HEK293 (cell line): ENCODE measurements at regions not wholly inside any gene's neighbourhood (a gene's known extent, or its start where the extent isn't known, plus 50 kb on each side); places are given as distances from the start of the nearest gene placed in this dataset.

Experiments used
- CTCF ChIA-PET: fragments of 350-600 bp; formaldehyde crosslinking; extraction: SDS; loops from one replicate; lab custom pipeline; 2021; ENCODE audit warnings: antibody characterized with exemption; lab: Yijun Ruan, JAX
- POLR2A ChIA-PET: fragments of 300-600 bp; formaldehyde crosslinking; extraction: SDS; loops from one replicate; lab custom pipeline; 2020; ENCODE audit warnings: antibody characterized with exemption, inconsistent platforms; lab: Yijun Ruan, JAX
- H3K27ac ChIP-seq: fragments of 200-500 bp; sonication (Bioruptor generic); 2 replicates; pipeline ENCODE4 v1.5.1; 2014; ENCODE audit warnings: low read depth, low read length, control low read depth, inconsistent platforms; ENCODE audit errors: extremely low read depth
- H3K36me3 ChIP-seq, 2 experiments: fragments of 200-500 bp in 1 of 2; sonication (Bioruptor generic) in 1 of 2; 1 replicate in 1 of 2; 2 replicates in 1 of 2; pipeline ENCODE4 v1.5.1; 2014 to 2017; ENCODE audit warnings: inconsistent platforms in 2 of 2, low read length in 2 of 2; ENCODE audit not compliant: control insufficient read depth in 2 of 2, insufficient read depth in 1 of 2
- H3K4me1 ChIP-seq: fragments of 200-500 bp; sonication (Bioruptor generic); 2 replicates; pipeline ENCODE4 v1.5.1; 2014; ENCODE audit warnings: mild to moderate bottlenecking, low read length, inconsistent platforms; ENCODE audit not compliant: control insufficient read depth, insufficient read depth
- H3K4me3 ChIP-seq: 2 replicates; pipeline ENCODE4 v1.5.1; 2011; ENCODE audit warnings: low read depth, mild to moderate bottlenecking, control low read depth, low read length, moderate library complexity
- H3K9me3 ChIP-seq: fragments of 200-500 bp; sonication (Bioruptor generic); 2 replicates; pipeline ENCODE4 v1.5.1; 2014; ENCODE audit warnings: low read depth, low read length, inconsistent platforms; ENCODE audit not compliant: control insufficient read depth, insufficient read depth
- EGR2 ChIP-seq: fragments of 450-650 bp; formaldehyde crosslinking; IDR thresholded peaks from 2 replicates; pipeline ENCODE4 v1.5.1; 2016; ENCODE audit warnings: low read depth, missing biosample characterization, missing genetic modification characterization
- HOXC10 ChIP-seq: sonication (generic); formaldehyde crosslinking; IDR thresholded peaks from 2 replicates; pipeline ENCODE4 v1.8.1; 2023; ENCODE audit warnings: mild to moderate bottlenecking, missing genetic modification reagents
- KLF7 ChIP-seq: fragments of 450-650 bp; formaldehyde crosslinking; IDR thresholded peaks from 2 replicates; pipeline ENCODE4 v1.5.1; 2016; ENCODE audit warnings: missing biosample characterization, missing genetic modification characterization, borderline replicate concordance
- PRDM4 ChIP-seq: fragments of 450-650 bp; formaldehyde crosslinking; IDR thresholded peaks from 2 replicates; pipeline ENCODE4 v1.5.1; 2017; ENCODE audit warnings: missing biosample characterization, missing genetic modification characterization
- SETDB1 ChIP-seq: IDR thresholded peaks from one replicate; pipeline ENCODE4 v1.6.1; 2017; ENCODE audit warnings: mild to moderate bottlenecking, low read length, moderate library complexity, mixed read lengths; ENCODE audit not compliant: insufficient read length
- TRIM28 ChIP-seq: IDR thresholded peaks from 2 replicates; pipeline ENCODE4 v1.6.1; 2011; ENCODE audit warnings: low read length, control low read depth, borderline replicate concordance
- ZNF202 ChIP-seq: fragments of 450-650 bp; formaldehyde crosslinking; IDR thresholded peaks from 2 replicates; pipeline ENCODE4 v1.5.1; 2016; ENCODE audit warnings: missing biosample characterization, missing genetic modification characterization, borderline replicate concordance
- ZNF280C ChIP-seq: fragments of 450-650 bp; formaldehyde crosslinking; IDR thresholded peaks from 2 replicates; pipeline ENCODE4 v1.5.1; 2016; ENCODE audit warnings: missing biosample characterization, missing genetic modification characterization
- ZNF350 ChIP-seq: fragments of 450-650 bp; formaldehyde crosslinking; IDR thresholded peaks from 2 replicates; pipeline ENCODE4 v1.5.0; 2017; ENCODE audit warnings: missing biosample characterization, mild to moderate bottlenecking, missing genetic modification characterization
- ZNF37A ChIP-seq: fragments of 450-650 bp; IDR thresholded peaks from 2 replicates; pipeline ENCODE4 v1.5.1; 2018; ENCODE audit warnings: missing biosample characterization, missing genetic modification characterization
- ZNF394 ChIP-seq: fragments of 450-650 bp; formaldehyde crosslinking; IDR thresholded peaks from 2 replicates; pipeline ENCODE4 v1.5.1; 2016; ENCODE audit warnings: missing biosample characterization, missing genetic modification characterization, mild to moderate bottlenecking, moderate library complexity, borderline replicate concordance
- ZNF404 ChIP-seq: fragments of 450-650 bp; formaldehyde crosslinking; IDR thresholded peaks from 2 replicates; pipeline ENCODE4 v1.5.1; 2017; ENCODE audit warnings: missing biosample characterization, missing genetic modification characterization
- ZNF423 ChIP-seq: fragments of 450-650 bp; formaldehyde crosslinking; IDR thresholded peaks from 2 replicates; pipeline ENCODE4 v1.5.1; 2016; ENCODE audit warnings: missing biosample characterization, missing genetic modification characterization
- ZNF704 ChIP-seq: fragments of 450-650 bp; formaldehyde crosslinking; IDR thresholded peaks from 2 replicates; pipeline ENCODE4 v1.5.1; 2016; ENCODE audit warnings: missing biosample characterization, missing genetic modification characterization
- ZNF76 ChIP-seq: fragments of 450-650 bp; formaldehyde crosslinking; IDR thresholded peaks from 2 replicates; pipeline ENCODE4; 2016; ENCODE audit warnings: low read depth, missing biosample characterization, missing genetic modification characterization, borderline replicate concordance
- ZNF837 ChIP-seq: fragments of 450-650 bp; formaldehyde crosslinking; IDR thresholded peaks from 2 replicates; pipeline ENCODE4 v1.5.1; 2016; ENCODE audit warnings: missing biosample characterization, missing genetic modification characterization
- TF ChIP-seq, protein P1 (sequence below): fragments of 450-650 bp; formaldehyde crosslinking; IDR thresholded peaks from 2 replicates; pipeline ENCODE4 v1.5.1; 2016; ENCODE audit warnings: missing biosample characterization, missing genetic modification characterization
- TF ChIP-seq, protein P2 (sequence below): fragments of 450-650 bp; formaldehyde crosslinking; IDR thresholded peaks from 2 replicates; pipeline ENCODE4 v1.5.1; 2016; ENCODE audit warnings: missing biosample characterization, missing genetic modification characterization
- TF ChIP-seq, protein P3 (sequence below): fragments of 450-650 bp; formaldehyde crosslinking; IDR thresholded peaks from 2 replicates; pipeline ENCODE4 v1.5.1; 2016; ENCODE audit warnings: missing biosample characterization, missing genetic modification characterization, borderline replicate concordance

DNA sequence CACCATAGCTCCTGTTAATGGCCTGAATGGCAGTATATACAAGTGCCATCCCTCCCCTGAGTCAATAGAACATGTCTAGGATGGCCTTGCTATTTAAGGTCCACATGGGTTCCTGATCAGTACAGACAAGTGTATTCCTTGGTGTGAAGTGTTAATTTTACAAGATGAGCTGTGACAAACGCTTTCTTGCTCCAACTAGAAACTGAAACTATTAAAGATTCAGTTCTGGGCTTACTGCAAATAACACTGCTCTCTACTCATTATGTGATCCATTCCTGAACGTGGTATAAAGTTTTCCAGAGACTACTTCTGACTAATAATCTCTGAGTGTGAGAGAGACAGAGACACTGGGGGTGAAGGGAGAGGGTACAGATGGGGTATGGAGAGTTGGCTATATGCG lies 198.0 kb upstream of the FBXL4 start:
- Histone ChIP-seq H3K36me3 (no peaks in the 10 kb centered on the region), H3K4me1 (no peaks in the 10 kb centered on the region), H3K27ac (no peak overlapping the region), H3K9me3 (no peaks in the 10 kb centered on the region), H3K4me3 (no peak overlapping the region)
- ChIA-PET POLR2A (no interaction called here), CTCF (interaction anchor here (3.5 to 4.9 kb wide), 2 partner anchors 26 to 96 kb away, joined by 15 to 38 read pairs; no protein-coding TSS in a partner anchor)
- TF ChIP-seq PRDM4 (tag by site-specific recombination) (no peak), ZNF404 (tag by site-specific recombination) (no peak), ZNF423 (no peak), ZNF202 (no peak), ZNF350 (tag by site-specific recombination) (no peak), EGR2 (no peak)

GRCh38 chr6:99143108-99143861 lies 195.5 kb upstream of the FBXL4 start:
- Histone ChIP-seq H3K36me3 (no peaks in the 10 kb centered on the region), H3K4me3 (no peak overlapping the region), H3K4me1 (no peaks in the 10 kb centered on the region), H3K9me3 (no peaks in the 10 kb centered on the region), H3K27ac (no peak overlapping the region)
- ChIA-PET CTCF (interaction anchor here (1.1 to 4.9 kb wide), 3 partner anchors 9 to 99 kb away, joined by 6 to 38 read pairs (median 8); no protein-coding TSS in a partner anchor), POLR2A (no interaction called here)
- TF ChIP-seq KLF7 (tag by site-specific recombination) (no peak), SETDB1 (no peak), ZNF704 (tag by site-specific recombination) (no peak), ZNF280C (tag by site-specific recombination) (no peak), HOXC10 (CRISPR knock-in tag) (no peak), ZNF37A (tag by site-specific recombination) (no peak), ZNF837 (tag by site-specific recombination) (no peak), ZNF394 (tag by site-specific recombination) (no peak), TRIM28 (no peak), ZNF76 (tag by site-specific recombination) (no peak)
- TF ChIP-seq, protein P1, sequence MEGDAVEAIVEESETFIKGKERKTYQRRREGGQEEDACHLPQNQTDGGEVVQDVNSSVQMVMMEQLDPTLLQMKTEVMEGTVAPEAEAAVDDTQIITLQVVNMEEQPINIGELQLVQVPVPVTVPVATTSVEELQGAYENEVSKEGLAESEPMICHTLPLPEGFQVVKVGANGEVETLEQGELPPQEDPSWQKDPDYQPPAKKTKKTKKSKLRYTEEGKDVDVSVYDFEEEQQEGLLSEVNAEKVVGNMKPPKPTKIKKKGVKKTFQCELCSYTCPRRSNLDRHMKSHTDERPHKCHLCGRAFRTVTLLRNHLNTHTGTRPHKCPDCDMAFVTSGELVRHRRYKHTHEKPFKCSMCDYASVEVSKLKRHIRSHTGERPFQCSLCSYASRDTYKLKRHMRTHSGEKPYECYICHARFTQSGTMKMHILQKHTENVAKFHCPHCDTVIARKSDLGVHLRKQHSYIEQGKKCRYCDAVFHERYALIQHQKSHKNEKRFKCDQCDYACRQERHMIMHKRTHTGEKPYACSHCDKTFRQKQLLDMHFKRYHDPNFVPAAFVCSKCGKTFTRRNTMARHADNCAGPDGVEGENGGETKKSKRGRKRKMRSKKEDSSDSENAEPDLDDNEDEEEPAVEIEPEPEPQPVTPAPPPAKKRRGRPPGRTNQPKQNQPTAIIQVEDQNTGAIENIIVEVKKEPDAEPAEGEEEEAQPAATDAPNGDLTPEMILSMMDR (tag by site-specific recombination): no peak
- TF ChIP-seq, protein P2, sequence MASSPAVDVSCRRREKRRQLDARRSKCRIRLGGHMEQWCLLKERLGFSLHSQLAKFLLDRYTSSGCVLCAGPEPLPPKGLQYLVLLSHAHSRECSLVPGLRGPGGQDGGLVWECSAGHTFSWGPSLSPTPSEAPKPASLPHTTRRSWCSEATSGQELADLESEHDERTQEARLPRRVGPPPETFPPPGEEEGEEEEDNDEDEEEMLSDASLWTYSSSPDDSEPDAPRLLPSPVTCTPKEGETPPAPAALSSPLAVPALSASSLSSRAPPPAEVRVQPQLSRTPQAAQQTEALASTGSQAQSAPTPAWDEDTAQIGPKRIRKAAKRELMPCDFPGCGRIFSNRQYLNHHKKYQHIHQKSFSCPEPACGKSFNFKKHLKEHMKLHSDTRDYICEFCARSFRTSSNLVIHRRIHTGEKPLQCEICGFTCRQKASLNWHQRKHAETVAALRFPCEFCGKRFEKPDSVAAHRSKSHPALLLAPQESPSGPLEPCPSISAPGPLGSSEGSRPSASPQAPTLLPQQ (tag by site-specific recombination): no peak
- TF ChIP-seq, protein P3, sequence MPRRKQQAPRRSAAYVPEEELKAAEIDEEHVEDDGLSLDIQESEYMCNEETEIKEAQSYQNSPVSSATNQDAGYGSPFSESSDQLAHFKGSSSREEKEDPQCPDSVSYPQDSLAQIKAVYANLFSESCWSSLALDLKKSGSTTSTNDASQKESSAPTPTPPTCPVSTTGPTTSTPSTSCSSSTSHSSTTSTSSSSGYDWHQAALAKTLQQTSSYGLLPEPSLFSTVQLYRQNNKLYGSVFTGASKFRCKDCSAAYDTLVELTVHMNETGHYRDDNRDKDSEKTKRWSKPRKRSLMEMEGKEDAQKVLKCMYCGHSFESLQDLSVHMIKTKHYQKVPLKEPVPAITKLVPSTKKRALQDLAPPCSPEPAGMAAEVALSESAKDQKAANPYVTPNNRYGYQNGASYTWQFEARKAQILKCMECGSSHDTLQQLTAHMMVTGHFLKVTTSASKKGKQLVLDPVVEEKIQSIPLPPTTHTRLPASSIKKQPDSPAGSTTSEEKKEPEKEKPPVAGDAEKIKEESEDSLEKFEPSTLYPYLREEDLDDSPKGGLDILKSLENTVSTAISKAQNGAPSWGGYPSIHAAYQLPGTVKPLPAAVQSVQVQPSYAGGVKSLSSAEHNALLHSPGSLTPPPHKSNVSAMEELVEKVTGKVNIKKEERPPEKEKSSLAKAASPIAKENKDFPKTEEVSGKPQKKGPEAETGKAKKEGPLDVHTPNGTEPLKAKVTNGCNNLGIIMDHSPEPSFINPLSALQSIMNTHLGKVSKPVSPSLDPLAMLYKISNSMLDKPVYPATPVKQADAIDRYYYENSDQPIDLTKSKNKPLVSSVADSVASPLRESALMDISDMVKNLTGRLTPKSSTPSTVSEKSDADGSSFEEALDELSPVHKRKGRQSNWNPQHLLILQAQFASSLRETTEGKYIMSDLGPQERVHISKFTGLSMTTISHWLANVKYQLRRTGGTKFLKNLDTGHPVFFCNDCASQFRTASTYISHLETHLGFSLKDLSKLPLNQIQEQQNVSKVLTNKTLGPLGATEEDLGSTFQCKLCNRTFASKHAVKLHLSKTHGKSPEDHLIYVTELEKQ (tag by site-specific recombination): no peak
